ENCODE measurements at regions not wholly inside any gene's neighbourhood (a gene's known extent, or its start where the extent isn't known, plus 50 kb on each side); places are given as distances from the start of the nearest gene placed in this dataset.

DNA sequence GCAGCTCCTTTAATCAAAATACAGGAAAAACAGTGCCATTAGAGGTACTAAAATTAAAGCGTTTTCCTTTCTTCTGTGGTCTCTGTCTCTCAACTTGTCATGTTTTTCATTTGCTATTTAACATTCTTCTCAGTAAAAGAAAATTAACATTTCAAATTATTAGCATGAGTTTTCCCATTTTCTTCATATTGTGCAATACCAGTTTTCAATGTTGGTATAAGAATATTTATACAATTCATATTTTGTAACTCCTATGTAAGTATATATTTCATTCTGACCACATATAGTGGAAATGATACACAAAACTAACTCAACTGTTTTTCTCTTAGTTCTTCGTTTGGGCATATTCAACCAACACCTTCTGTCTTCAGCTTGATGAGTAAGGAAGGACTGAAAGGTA is 308.3 kb downstream of the HS3ST1 start:
- TF ChIP-seq POLR2AphosphoS5 (IDR thresholded peaks at IDR 0.05; ENCODE audit: insufficient read depth in 1 of 2, low read depth in 1 of 2) (no peak), POLR2A (IDR thresholded peaks at IDR 0.05) (no peak)
- TF ChIP-seq, protein P1, sequence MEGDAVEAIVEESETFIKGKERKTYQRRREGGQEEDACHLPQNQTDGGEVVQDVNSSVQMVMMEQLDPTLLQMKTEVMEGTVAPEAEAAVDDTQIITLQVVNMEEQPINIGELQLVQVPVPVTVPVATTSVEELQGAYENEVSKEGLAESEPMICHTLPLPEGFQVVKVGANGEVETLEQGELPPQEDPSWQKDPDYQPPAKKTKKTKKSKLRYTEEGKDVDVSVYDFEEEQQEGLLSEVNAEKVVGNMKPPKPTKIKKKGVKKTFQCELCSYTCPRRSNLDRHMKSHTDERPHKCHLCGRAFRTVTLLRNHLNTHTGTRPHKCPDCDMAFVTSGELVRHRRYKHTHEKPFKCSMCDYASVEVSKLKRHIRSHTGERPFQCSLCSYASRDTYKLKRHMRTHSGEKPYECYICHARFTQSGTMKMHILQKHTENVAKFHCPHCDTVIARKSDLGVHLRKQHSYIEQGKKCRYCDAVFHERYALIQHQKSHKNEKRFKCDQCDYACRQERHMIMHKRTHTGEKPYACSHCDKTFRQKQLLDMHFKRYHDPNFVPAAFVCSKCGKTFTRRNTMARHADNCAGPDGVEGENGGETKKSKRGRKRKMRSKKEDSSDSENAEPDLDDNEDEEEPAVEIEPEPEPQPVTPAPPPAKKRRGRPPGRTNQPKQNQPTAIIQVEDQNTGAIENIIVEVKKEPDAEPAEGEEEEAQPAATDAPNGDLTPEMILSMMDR (IDR thresholded peaks at IDR 0.05): no peak
